ENCODE measurements at regions not wholly inside any gene's neighbourhood (a gene's known extent, or its start where the extent isn't known, plus 50 kb on each side); places are given as distances from the start of the nearest gene placed in this dataset.

DNA sequence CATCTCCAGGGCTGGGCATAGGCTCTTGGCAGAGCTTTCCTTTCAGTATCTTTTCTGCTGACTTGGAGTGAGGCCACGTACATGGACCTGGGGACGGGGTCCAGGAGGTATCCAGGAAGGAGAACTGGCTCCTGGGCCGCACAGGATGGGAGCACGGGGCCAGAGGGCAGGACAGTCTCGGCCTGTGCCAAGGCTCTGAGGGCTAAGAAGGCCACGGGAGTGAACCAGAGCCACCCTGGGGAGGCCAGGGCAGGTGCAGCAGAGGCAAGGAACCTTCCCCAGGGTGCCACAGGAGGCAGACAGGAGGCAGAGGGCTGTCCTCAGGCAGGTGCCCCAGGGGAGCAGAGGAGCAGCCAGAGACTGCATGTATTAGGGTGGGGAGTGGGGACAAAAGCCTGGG is 50.3 kb downstream of the PLXNA1 start:
- DNase-seq = no peak

DNA sequence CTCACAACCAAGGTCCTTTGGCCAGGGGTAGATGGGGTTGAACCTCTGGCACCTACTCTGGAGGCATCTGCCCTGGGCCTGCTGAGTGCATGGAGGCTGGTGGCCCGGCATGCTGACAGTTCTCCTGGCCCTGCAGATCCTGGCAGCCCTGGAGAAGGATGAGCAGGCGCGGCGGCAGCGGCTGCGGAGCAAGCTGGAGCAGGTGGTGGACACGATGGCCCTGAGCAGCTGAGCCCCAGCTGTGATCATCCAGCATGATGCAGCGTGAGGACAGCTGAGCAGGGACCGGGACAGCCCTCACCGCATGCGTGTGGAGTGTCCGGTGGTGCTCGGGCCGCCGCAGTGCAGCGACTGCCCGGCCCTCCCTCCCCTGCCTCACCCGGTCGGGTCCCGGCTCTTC is 50.9 kb downstream of the PLXNA1 start:
- peak in 1 of 58 donors; percentile 11 for DNase-seq

DNA sequence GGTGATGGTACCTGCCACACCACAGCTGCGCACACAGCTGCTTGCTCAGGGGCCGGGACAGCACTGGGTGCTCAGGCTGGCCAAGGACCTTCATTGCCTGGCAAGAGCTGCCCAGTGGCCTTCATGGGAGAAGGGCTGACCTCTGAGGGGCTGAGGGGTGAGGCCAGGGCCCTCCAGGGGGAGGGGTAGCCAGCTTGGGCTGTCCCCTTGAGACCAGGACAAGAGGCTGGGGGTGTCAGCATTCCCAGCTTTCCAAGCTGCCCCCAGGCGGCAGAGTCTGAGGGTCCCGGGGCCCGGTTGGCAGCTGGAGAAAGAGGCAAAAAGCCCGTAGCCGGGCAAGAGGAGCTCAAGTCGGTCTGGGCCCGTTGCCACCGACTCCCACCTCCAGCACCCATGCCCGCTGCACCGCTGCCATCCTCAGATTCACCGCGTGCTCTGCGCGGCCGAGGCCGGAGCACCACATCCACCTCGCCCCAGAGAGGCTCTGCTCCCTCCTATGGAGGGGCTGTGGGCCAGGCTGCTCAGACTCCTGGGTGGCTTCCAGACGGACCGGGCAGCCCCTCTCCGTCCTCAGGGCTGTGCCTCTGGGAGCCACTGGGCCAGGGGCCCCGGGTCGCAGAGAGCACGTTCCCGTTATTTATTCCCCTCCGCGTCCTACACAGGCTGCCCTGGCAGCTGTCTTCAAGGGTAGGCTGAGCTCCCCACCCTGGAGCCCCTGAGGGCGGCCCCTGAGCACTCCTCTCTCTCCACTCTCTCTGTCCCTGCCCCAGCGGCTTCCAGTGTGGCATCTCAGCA is 51.5 kb downstream of the PLXNA1 start:
- no peak for DNase-seq

DNA sequence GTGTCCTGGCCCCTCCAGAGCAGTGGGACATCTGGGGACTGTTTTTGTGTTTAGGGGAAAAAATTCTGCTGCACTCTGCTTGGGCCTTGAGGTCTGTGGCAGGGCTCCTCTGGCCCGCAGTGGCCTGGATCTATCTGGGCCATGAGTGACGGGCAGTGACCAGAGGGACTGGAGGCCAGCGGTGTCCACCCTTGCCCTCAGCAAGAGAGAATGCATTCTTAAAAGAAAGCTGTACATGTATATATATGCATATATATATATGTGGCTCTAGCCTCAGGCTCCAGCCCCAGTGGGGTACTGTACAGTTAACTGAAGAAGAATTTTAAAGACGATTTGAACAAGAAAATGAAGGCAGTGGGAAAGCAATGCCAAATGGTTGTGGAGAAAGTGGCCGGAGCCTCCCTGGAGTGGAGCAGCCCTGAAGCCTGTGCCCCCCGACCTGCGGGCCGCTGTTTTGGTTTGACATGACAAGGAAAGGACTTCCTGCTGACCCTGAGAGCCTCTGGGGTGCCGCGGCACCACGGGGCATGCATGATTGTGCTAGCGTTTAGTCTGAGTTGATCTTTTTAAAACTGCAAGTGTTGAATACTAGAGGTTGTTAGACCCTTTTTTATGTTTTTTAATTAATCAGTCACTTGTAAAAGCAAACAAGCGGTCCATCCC is 52.2 kb downstream of the PLXNA1 start:
- DNase-seq = no peak

DNA sequence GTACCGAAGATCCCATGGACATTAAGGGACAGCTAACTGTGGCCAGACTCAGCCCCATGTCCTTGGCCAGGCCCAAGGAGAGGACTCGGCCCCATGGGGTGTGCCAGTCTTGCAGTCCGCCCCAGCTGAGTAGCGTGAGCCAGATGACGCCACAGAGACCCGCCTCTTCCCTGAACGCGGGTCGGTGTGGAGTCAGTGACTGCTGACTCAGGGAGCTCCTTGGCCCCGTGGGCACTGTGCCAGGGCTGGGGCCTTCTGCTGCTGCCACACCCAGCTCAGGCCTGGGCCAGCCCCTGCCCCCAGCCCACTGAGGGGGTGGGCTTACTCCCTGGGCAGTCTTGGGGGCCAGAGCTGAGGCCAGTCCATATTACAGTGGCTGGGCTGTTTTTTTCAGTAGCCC is 52.8 kb downstream of the PLXNA1 start:
- peak in 1 of 58 donors; percentile 27 for DNase-seq

DNA sequence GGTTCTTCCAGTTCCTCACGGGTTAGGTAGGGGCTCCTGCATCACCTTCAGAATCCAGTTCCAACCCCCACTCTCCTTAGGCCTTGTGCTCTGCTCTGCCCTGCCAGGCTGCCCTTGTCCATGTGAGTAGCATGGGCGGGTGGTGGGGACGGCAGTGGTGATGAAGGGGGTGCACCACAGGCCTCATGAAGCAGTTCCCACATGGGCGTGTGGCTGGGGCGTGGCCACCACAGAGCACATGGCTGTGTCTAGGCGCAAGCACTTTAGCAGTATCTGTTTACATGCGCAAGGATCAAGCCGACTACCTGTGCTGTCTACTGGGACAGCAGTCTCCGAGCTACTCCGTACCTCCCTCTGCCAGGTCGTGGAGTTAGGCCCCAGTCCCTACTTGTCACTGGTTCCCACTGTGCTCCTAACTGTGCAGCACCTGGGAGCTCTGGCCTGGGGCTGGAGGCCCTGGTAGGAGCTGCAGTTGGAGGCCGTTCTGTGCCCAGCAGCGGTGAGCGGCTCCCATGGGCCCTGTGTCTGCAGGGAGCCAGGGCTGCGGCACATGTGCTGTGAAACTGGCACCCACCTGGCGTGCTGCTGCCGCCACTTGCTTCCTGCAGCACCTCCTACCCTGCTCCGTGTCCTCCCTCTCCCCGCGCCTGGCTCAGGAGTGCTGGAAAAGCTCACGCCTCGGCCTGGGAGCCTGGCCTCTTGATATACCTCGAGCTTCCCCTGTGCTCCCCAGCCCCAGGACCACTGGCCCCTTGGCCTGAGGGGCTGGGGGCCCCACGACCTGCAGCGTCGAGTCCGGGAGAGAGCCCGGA is 53.5 kb downstream of the PLXNA1 start:
- peak in 3 of 58 donors; percentile 18 to 34 (median 20) for DNase-seq

DNA sequence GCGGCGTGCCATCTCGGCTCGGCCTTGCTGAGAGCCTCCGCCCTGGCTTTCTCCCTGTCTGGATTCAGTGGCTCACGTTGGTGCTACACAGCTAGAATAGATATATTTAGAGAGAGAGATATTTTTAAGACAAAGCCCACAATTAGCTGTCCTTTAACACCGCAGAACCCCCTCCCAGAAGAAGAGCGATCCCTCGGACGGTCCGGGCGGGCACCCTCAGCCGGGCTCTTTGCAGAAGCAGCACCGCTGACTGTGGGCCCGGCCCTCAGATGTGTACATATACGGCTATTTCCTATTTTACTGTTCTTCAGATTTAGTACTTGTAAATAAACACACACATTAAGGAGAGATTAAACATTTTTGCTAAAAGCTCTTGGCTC is 54.1 kb downstream of the PLXNA1 start:
- peak in 2 of 58 donors; percentile 28 to 51 for DNase-seq

DNA sequence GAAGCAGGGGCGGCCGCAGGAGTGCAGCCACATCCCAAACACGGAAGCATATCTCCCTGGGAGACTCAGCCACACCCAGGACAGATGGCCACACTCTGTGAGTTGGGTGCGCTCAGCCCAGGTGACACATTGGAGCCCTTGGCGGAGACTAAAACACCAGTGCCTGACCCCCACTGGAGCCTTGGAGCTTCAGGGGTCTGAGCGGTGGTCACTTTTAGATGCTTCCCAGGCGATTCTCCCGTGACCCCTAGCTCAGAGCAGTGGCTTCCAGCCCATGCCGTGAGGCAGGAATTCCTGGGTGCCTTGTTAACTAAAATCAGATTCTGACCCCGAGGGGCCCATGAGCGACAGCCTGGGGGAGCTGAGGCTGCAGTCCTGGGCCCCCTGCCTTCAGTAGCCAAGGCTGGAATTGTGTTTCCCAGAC is 54.5 kb downstream of the PLXNA1 start:
- DNase-seq = peak in 2 of 58 donors; percentile 9 to 20

DNA sequence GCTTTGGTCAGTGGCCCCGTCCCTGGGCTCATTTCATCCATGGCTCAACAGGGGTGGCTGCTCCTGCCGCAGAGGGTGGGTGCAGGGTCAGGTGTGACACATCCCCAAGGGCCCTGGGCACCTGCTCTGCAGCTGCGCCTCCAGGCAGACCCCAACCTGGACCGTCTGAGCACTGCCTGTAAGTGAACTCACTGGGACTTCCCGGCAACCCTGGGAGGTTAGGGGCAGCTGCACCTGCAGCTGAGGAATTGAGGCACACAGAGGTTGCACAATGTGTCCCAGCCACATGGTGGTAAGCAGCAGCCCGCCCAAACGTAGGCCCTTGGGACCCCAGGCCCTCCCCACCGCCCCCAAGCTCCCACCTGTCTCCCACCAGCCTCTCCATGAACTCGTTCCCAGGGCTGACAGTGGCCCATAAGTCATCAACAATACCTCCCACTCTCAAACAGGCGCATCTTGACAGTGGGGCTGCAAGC is 55.1 kb downstream of the PLXNA1 start:
- DNase-seq = peak in 1 of 58 donors; percentile 47

DNA sequence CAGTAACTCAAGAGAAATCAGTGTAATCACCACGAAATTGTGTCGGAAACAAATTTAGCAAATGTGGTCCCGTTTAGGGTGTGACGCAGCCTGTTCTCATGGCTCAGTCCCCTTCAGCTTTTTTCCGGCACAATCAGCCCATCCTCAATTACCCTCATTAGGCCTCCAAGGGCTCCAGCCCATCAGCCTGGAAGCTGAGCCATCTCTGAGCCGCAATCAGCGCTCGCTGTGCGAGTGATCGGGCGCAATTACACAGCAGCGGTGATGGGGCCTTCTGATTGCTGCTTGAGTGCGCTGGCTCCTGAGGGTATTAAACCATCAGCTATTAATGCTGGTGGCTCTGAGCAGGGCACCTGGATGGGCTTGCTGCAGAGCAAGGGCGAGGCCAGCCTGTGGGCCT is 55.6 kb downstream of the PLXNA1 start:
- peak in 11 of 58 donors; percentile 28 to 69 (median 49) for DNase-seq

DNA sequence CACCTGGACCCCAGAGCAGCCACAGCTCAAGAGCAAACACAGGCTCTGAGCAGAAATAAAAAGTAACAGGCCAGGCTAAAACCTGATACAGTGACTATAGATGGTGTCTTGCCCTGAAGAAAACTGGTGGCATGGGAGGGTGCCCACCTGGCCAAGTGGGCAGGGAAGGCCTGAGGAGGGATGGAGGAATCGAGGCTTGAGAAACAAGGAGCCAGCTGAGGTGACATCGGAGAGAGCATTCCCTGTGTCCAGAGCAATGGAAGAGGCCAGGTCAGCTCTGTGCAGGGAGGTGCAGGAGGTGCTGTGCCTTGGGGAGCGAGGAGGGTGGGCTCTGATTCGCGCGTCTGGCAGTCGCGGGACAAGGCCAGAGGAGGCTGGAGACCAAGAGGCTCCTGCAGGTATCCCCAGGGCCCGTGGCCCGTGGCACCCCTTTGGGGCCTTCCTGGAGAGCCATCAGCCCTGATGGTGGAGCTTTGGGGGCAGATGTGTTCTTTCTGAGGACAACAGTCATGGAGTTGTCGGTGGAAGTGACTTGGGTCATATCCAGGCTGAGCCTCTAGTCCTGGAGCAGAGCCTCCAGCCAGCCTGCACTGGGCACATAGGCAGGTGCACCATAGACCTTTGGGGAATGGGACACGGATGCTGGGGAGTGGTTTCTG is 56.1 kb downstream of the PLXNA1 start:
- DNase-seq = no peak

DNA sequence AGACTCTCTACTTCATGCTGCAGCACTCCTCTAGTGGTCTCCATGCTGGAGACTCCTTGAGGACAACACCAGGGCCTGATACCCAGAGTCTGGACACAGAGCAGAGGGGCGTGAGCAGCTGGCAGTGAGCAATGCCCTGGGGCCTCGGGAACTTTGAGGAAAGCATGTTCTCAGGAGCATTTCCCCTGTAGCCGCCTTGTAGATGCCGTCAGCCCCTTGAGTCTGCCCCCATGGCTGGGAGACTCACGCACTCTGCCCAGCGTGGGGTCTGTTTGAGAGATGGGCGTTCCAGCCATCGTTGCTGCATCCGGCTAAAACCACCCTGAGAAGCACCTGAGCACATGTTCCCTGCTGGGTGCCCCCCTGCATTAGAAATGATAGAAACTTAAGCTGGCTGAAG is 56.8 kb downstream of the PLXNA1 start:
- DNase-seq = no peak

DNA sequence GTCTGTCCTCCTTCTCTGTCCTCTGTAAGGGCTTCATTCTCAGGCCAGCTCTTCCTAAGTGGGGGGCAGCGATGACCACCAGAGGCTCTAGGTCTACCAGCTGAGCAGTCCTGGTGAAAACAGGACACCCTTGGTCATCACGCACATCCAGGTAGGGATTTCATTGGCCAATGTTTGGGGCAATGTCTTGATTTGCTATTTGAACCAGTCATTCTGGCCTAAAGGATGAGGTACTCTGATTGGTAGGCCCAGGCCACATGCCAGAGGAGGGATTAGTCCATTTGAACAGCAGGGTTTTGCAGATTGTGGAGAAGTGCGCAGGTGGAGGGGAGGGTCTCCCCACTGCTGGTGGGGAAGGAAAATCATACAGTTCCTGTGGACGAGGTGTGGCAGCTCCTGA is 57.3 kb downstream of the PLXNA1 start:
- no peak for DNase-seq

DNA sequence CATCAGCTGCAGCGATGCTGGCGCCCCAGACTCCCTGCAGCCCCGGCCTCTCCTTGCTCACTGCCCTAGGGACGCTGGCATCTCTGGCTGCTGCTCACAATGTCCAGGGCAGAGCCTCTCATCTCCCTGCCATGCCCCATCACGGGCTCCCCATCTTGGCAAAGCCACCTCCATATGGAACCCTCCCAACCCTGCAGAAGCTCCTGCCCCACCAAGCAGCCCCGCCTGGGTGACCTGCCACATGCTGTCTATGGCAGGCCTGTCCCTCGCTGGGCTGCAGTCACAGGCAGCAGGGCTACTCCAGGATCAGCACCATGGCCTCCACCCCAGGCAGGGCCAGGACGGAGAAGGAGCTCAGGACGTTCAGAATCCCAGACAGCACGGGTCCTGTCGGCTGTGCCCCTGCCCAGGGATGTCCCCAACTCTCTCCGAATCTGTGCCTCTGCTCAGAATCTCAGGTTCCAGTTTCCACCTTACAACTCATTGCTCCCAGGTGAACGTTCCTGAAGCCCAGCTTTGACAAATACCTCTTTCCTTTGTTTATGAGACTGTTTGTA is 58.4 kb downstream of the PLXNA1 start:
- DNase-seq = no peak

DNA sequence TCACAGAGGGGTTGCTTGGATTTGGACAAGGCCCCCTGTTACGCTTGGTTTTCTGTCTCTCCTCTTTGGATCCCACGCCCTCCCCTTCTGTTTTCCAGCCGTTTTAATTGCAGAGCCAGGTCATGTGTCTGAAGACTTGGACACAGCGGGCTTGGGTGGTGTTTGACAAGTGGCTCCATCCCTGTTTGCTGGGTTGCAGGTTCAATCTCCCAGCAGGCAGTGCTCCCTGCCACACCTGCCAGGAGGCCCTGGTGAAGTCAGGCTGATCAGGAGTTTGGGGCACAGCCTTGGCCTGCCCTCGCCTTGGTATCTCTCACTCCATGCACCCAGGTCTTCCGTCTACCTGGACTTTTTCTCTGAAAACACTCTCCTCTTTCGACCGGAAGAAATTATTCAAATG is 59.0 kb downstream of the PLXNA1 start:
- DNase-seq = no peak

DNA sequence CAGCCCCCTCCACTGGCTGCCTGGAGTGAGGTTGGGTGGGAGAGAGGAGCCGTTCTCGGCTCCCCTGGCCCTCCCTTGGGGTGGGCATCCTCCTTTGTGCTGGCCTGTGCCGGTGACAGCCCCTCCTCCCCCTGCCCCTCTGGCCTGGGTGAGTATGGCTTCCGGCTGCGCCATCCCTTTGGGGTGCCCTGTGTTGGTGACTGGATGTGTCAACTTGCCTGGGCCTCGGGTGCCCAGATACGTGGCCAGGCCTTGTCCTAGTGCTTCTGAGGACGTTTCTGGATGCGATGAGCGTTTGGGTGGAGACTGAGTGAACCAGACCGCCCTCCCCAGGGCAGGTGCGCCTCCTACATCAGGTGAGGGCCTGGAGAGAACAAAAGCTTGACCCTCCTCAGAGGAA is 59.7 kb downstream of the PLXNA1 start:
- no peak for DNase-seq

DNA sequence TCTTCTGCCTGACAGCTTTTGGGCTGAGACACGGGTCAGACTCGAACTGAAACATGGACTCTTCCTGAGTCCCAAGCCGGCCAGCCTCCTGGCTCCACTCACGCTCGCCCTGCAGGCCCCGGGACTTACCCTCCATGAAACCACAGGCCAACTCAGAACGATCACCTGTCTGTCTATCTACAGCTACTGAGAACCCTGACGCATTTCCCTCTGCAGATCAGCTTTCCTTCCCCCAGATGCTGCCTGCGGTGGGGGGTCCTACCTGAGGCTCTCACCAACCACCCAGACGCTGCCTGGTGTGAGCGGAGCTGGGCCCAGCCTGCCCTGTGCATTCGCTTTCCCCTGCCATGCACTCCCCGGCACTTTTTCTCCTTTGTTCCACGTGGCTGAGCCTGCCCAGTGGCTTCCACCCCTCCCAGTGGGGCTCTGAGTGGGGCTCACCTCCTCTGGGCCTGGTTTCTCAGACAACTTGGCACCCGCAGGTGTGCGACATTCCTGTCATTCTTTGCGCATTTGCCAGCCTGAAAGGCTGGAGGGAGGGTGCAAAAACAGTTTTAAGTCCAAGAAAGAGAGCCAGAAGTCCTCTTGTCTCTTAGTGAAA is 60.2 kb downstream of the PLXNA1 start:
- DNase-seq = no peak

DNA sequence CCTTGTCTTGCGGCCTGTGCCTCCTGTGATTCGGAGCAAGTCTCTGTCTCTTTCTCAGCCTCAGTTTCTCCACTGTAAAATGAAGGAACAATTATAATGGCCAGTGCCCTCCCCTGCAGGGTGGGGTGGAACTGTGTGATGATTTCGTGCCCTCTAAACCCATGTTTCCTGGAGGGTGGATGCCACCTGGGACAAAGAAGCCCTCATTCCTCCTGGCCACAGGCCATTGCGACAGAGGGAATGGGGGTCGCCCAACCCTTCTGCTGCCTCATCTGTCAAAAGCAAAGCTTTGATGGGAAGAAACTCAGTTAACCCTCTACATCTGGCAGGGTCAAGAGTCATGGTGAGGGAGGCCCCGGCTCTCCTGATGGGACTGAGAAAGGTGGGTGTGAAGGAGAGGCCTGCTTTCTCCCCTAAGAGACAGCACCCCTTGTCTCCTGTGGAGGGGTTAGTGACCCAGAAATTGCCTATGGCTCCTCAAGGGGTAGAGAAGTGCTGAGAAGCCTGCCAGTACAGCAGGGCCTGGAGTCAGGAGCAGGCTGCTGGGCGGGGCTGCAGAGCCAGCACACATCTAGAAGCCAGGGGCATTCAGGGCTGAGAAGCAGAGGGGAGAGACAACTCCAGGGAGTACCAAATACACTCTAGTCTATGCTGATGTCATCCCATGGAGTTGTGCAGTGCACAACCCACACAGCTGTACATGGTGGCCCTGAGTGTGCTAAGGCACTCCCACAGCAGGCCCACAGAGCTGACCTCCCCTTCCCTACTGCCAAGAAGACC is 61.0 kb downstream of the PLXNA1 start:
- no peak for DNase-seq

DNA sequence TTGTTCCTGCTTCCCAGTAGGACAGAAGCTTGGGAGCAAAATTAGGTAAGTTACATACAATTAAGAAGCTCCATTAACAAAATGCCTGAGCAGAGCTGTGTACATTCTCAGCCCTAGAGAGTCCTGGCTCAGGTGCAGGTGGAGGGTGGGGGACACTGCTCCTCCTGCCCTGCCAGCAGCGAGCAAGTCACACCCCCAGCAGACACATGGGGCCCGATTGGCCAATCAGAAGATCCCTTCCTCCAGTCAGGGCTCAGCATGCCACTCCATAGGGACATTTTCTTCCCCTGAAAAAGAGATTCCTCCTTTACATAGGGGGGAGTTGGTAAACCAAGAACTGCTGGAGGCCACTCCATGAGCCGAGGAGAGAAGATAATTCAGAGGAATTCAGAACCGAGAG is 62.1 kb downstream of the PLXNA1 start:
- no peak for DNase-seq

All from anterior cingulate cortex (tissue), 58 donors.